NCI-H2171 (cell line): ENCODE measurements at regions not wholly inside any gene's neighbourhood (a gene's known extent, or its start where the extent isn't known, plus 50 kb on each side); places are given as distances from the start of the nearest gene placed in this dataset.
"Not testable (repeated sequence)": the region's sequence is repeated elsewhere in the genome, so short reads cannot be mapped to it uniquely, and the experiment has no call there.

Experiments used
- DNase-seq: peaks from one replicate; lab custom pipeline; 2025; lab: John Stamatoyannopoulos, UW

DNA sequence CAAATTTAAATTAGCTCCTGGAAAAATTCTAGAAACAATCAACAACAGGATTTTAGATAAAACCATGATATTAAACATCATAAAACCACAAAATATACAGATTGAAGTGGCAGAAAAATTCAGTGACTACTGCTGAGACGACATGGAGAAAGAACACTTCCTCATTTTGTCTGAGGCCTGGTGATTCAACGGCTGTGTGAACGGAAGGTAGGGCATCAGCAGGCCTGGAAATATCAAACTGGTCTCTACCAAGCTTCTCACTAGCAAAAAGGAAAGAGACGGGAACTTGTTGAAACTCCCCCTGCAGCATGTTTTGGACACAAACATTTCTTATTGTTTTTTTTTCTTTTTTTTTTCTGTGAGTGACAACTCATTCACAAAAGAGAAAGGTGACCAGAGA, 58.0 kb upstream of the AHI1 start:
- no peak for DNase-seq

DNA sequence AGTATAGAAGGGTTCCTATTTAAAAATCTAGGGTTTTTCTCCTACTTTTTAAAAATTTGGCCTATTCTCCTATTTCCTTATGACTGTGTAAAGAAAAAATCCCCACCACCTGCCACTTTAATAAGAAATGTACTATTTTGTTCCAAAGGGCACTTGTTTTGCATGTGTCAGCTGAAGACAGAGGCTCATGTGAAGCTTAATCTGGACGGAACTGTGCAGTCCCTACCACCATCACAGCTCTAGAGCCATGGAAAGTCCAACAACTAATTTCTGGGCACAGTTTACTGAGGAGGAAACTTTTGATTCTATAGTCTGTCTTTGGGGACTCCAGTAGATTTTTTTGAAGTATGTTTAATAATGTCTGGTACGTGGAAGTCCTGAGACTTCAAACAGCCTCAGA, 60.0 kb upstream of the AHI1 start:
- DNase-seq: no peak

DNA sequence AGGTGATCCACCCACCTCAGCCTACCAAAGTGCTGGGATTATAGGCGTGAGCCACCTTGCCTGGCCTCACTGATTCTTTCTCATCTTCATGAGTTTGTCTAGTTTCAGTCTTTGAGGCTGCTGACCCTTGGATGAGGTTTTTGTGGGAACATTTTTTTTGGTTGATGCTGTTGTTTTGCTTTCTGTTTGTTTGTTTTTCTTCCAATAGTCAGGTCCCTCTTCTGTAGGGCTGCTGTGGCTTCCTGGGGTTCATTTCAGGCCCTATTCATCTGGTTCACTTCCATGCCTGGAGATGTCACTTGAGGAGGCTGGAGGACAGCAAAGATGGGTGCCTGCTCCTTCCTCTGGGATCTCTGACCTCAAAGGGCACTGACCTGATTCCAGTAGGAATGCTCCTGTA, 68.1 kb upstream of the AHI1 start:
- not testable (repeated sequence) for DNase-seq

DNA sequence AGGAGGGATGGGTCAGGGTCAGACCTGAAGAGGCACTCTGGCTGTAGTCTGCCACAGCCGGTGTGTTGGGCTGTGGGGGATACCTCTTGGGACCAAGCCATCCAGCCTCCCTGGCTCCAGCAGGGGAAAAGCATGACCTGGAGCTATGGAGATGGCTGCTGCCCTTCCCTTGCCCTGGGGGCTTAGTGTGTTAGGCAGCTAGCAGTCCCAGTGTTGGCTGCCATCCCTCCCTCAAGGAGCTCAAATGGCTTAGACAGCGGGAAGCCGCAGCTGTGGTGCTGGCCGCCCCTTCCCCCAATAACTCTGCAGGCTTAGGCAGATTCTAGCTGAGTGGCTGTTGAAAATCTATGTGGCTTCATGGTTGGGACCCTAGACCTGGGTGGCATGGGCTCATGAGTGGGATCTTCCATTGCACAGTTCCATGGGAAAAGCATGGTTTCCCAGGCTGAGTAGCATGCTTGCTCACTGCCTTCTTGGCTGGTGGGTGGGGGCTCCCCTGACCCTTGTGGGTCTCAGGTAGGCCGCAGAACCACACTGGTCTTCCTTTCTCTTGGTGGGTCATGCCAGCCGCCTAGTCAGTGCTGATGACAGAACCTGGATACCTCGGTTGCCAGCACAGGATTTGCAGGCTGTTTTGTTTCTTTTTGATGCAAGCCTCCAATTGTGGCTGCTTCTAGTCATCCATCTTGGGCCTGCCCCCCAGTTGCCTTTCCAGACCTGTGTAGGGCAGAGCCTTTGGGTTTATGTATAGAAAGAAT, 69.0 kb upstream of the AHI1 start:
- DNase-seq: no peak

DNA sequence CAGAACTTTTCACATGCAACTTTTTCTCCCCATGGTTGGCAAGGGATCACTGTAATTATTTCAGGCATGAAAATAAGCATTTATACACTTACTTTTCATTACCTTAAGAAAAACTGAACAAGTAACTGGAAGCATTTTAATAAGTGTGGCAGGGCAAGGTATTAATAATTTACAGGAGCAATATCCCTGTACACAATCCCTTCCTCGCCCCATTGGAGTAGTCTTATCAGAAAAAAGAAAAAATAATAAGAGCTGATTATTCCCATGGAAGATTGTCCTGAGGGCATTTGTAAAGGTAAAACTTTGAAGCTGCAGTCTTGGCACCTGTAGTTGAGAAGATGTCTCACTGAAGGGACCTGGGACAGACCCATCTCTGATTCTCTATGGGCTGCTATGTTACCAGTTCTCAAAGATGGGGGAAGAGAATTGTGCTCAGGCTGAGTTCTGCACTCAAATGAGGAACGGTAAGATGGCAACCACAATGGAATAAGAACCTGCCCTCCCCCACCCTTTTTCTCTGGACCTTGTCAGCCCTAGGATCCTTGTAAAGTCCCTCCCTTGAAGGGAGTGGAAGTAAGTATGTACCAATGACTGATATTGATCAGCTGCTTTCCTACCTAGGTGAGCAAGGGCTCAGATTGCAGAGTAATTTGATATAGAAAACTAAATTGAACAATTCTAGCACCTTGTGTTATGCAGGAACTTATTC, 70.0 kb upstream of the AHI1 start:
- no peak for DNase-seq

DNA sequence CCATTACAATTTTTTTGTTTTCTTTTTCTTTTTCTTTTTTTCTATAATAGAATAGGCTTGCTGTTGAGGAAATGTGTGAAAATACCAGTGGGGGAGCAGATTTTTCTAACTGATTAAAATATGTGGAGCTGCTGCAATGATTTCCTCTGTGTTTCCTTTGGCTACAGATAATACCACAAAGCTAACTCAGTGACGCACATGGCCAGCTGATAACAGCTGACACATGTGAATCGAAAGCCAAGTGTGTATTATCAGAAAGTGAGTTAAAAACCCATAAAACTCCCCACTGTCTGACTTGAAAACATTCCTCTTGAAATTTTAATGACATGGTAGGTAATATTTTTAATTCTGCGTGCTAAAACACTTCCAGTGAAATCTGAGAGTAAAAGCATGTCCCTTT, 70.8 kb upstream of the AHI1 start:
- no peak for DNase-seq

DNA sequence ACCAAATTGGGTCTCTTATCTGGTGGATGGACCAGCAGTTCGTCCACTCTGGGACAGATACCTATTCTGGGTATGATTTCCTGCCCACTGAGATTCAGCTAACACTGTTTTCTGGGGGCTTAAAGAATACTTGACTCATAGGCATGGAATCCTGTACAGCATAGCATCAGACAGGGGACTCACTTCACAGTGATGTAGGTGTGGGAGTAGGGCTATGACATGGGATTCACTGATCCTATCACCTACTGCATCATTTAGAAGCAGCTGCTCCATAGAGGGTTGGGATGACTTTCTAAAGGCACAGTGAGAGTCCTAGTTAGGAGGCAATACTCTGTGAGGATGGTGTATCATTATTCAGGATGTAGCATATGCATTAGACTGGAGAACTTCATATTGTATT, 74.5 kb upstream of the AHI1 start:
- DNase-seq: no peak

DNA sequence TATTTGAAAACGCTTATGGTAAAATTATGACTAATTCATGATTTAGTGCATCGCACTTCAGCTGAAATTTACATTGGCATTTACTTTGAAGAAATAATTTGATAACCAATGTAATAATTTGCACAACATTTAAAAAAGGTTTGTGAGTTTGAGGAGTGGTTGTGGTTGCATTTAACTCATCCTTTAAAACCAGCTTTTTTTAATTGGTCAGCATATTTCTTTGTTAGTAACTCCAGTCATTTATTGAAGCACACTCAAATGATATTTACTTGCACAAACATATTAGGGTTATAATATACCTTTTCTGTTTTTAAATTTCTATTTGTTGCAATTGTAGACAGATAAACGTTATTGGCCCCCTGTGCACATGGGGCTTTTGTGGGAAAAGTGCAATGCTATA, 78.1 kb upstream of the AHI1 start:
- DNase-seq: no peak

DNA sequence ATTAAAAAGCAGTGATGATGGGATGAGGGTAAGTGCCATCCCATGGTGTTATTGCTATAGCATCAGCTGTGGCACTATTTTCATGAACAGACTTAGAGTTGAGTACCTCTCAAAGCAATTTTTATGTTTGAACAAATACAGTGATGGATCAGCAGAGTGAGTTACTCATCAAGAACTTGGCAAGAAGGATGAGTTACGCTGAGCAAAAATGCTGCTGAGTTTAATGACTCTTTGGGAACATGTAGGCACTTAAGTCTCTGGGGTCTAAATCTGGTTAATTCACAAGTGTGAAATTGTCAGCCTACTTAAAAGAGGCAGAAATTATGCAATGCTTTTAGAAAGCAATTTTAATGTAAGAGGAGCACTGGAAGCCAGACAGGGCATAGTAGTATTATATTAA, 78.5 kb upstream of the AHI1 start:
- DNase-seq: no peak

DNA sequence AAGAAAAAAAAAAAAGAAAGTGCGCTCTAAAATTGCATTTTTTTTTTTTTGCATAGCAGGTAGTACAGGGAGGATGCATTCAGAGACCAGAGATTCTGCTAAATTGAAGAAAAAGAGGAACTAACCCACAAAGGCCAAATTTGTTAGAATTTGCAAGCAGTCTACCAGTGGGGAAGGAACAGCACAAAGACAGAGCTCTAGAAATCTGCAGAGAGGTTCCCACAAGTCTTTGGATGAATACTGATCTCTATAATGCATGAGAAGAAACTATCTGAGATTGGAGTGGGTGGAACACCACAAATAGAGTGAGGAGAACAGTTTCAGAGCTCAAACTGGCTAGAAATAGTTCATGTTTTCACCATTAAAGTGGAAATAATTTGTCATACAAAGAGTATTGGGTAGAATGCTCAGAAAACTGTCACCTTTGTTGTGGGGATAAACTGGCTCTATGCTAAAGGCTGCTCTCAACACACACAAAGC, 79.6 kb upstream of the AHI1 start:
- DNase-seq: no peak

DNA sequence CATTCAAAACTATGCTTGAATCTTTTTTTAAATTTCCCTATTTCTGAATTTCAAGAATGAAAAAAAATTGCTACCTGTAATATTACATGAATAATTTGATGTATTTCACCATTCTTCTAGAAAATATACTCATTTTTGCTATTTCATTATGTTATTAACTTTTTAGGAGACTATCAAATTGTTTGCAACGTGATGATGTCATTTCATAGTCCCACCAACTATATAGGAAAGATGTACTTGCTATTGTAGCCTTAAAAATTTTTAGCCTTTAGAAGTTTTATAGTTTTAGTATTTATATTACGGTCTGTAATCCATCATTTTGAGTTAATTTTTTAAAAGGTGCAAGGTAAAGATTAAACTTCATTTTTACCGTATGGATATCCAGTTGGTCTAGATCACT, 81.4 kb upstream of the AHI1 start:
- DNase-seq: no peak

DNA sequence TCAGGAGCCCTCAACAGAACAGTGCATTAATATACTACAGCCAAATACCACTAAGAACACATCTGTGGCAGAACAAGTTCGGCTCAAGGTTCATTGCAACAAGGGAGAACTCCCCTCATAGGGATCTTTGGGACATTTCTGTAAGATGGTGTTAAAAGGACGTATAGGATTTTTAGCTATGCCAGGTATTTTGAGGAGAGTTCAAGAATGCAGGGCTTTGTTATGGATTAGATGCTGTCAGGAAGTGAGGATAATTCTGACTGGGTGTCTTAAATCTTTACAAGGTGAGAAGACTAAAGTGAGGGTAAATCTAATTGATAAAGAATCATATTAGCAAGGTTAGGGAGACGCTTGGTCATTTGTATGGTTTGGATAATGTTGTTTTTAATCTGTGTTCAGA, 83.7 kb upstream of the AHI1 start:
- no peak for DNase-seq

DNA sequence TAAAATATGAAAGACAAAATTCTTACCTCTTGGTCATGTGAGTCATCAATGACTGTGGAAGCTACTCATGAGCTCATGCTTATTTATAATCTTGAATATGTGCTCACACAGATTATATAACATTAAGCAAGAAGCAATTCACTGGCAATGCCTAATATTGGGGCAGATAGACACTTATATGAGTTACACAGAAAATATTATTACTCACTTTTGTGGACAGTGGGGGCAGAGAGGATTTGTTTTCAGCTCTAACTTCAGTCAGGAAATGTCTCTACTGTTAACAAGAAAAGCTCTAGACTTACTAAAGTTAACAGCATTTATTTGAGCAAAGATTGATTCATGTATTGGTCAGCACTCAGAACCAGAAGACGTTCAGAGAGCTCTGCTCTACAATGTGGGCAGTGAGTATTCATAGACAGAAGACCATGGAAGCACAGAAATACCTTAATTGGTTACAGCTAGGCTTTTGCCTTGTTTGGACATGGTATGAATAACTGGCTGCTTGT, 85.8 kb upstream of the AHI1 start:
- DNase-seq: no peak

DNA sequence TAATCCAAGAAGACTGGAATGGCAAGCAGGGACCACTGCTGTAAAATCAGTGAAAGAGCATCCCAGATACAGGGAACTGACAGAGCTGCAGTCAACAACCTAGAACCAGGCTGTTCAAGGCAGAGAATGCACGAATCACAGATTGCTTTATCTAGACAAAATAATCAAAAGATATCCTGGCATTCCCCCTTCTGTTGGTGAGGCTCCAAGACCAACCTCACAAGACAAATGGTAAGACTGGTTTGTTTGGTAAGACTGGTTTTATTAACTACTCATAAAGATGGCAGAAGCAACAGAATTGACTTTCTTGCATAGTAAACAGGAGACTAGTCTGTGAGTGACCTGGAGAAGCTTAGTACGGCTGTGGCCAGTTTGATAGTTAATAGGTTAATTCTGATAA, 88.8 kb upstream of the AHI1 start:
- no peak for DNase-seq

DNA sequence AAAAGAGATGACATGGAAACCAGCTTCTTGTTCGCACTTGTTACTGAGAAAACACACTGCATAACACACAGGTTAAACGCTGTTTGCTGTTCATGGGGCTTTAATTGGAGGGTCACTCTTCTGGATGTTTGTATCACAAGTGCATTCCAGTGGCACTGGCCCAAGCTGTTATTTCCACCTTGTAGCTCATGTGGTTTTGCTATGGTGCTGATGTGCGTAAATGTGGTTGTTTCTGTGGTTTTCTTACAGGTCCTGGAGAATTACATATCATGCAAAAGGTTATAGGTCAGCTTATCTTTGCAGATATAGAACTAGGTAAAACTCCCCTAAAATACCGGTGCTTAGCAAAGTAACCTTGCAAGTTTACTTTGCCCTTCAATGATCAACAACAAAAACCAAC, 89.3 kb upstream of the AHI1 start:
- no peak for DNase-seq

DNA sequence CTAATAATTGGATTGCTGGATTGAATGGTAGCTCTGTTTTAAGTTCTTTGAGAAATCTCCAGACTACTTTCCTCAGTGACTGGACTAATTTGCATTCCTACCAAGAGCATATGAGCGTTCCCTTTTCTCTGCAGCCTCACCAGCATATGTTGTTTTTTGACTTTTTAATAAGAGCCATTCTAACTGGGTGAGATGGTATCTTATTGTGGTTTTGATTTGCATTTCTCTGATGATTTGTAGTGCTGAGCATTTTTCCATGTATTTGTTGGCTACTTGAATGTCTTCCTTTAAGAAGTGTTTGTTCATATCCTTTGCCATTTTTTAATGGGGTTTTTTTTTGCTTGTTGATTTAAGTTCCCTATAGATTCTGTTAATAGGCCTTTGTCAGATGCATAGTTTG, 94.7 kb upstream of the AHI1 start:
- DNase-seq: no peak

DNA sequence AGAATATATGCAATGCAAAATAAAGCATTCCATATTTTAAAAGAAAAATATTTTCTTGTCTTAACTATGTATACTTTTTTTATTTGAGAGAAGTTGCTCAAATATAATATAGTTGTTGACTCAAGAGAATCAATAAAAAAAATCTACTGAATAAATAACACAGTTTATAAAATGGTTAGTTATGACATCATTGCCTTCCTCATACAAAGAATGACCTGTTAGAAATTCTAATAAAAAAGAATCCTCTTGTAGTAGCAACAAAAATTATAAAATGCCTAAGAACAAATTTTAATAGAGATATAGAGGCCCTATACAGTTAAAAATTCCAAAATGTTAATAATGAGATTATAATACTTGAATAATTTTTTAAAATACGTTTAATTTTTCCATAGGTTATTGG, 96.5 kb upstream of the AHI1 start:
- DNase-seq: no peak

DNA sequence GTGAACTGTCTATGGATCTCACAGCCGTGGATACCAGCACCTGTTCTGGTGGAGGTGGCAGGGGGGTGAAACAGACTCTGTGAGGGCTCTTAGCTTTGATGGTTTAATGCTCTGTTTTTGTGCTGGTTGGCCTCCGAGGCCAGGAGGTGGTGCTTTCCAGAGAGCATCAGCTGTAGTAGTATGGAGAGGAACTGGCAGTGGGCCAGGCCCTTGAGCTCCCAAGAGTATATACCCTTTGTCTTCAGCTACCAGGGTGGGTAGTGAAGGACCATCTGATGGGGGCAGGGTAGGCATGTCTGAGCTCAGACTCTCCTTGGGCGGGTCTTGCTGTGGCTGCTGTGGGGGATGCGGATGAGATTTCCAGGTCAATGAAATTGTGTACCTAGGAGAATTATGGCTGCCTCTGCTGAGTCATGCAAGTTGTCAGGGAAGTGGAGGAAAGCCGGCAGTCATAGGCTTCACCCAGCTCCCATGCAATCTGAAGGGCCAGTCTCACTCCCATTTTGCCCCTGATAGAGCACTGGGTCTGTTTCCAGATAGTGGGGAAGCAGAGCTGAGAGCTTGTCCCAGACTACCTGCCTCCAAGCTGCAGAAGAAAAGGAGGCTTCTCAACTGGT, 102.7 kb upstream of the AHI1 start:
- DNase-seq: peak; percentile 66

DNA sequence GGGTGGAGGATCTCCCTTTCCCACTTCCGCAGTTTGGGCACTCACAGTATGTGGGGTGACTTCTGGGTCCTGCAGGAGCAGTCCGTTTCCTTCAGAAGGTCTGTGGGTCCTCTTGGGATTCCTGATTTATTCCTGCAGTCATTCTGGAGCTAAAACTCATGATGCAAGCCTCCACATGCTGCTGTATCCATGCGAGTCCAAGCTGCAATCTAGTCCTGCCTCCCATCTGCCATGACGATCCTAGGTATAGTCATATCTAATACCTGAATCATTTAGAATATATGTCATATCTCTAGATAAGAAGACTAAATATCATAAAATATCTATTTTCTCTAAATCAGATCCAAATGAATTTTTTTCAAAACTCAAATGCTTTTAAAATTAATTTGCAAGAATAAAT, 103.4 kb upstream of the AHI1 start:
- peak; percentile 29 for DNase-seq

DNA sequence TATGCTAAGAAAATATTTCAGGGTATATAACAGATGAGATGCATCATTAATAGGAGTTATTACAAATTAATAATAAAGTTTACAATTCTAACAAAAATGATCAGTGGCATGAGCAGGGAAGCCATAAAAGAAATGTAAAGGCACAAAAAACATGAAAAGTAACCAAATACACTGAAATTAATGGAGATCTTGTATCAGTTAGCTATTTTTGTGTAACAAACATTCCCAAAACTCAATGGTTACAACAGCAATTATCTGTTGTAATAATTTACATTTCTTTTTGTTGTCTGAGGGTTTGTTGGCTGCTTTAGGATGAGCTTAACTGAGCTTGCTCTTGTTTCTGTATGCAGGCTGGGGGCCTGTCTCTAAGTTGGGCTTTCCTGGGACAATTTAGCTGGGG, 104.3 kb upstream of the AHI1 start:
- no peak for DNase-seq

DNA sequence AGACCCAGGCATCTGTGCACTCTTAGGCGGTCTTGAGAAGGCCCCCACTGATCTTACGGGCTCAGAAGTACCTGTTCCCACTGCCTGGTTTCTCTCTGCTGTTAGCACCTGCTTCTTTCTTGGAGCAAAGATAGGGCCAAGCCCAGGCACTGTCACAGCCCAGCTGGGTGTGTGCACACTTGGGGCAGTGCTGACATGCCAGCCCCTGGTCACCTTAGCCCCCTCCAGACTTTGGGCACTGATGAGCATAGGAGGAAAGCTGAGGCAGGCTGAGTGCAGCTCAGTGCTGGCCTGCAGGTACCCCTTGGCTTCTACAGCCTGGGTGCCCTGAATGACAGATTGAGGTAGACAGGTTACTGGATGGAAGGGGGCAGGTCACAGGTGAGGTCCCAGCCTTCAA, 105.7 kb upstream of the AHI1 start:
- no peak for DNase-seq

DNA sequence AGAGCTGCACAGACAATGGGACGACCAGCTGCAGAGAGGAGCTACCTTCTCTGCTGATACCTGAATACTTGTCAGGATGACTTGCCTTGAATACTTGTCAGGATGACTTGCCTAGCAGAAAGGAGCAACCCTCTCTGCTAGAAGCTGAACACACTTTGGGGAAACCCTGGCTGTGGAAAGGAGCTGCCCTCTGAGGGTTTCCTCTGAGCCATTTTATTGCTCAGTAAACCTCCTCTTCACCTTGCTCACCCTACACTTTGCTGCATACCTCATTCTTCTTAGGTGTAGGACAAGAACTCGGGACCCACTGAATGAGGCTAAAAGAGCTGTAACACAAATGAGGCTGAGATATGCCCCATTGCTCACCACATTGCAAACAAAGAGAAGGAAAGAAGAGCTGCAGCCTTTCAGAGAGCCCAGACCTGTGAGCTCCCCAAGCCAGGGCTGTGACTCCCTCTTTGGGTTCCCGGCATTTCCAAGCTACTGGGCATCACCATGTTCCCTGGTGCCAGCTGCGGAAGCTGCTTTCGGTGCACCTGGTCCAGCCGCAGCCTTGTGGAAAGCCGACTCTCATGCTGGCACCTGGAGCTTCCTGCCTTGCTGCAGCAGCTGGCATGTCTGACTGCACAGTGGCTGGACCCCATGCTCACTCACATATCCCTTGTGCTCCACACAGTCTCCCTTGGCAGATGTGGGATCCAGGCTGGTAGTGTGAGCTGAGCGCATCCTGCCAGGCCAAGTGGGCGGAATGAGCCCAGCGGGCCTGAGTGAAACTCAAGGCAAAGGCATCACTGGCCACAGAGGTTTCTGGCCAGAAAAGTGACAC, 106.7 kb upstream of the AHI1 start:
- peak; percentile 7 for DNase-seq
